ENCODE measurements at regions not wholly inside any gene's neighbourhood (a gene's known extent, or its start where the extent isn't known, plus 50 kb on each side); places are given as distances from the start of the nearest gene placed in this dataset.

DNA sequence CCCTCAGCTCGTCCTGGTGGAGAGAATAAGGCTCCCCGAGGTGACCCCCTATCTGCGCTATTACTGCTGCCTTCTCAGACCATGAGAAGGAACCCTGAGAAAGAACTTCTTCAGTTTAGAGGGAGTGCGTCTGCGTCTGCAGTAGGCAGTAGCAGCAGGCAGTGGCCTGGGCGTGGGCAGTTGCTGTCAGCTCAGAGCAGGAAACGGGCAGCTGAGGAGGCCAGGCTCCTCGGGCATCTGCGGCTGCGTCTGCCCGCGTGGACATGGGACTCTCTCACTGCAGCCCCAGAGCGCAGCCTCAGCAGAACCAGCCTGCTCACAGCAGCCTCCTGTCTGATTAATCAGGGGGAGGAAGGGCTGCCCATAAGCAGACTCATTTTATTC, 49.8 kb upstream of the FCN1 start:
- Histone ChIP-seq H3K36me3 (ENCODE audit: control insufficient read depth in 3 of 3, insufficient read depth in 3 of 3, low read length in 3 of 3) (no peaks in the 10 kb centered on the region), H3K4me1 (ENCODE audit: control insufficient read depth in 3 of 3, insufficient read depth in 3 of 3, low read length in 3 of 3) (no peaks in the 10 kb centered on the region), H3K27ac (ENCODE audit: low read depth, low read length) (no peak overlapping the region), H3K4me3 (ENCODE audit: low read length in 3 of 3) (no peak overlapping the region), H3K9me3 (ENCODE audit: control insufficient read depth in 3 of 3, low read length in 3 of 3) (no peaks in the 10 kb centered on the region), H3K27me3 (ENCODE audit: control insufficient read depth in 3 of 3, insufficient read depth in 3 of 3, low read length in 3 of 3) (peaks cover 51 to 67% (median 53%) of the 10 kb centered on the region in 3 donors), H3K9ac (ENCODE audit: low read depth in 1 of 3, low read length in 3 of 3) (no peak overlapping the region)

DNA sequence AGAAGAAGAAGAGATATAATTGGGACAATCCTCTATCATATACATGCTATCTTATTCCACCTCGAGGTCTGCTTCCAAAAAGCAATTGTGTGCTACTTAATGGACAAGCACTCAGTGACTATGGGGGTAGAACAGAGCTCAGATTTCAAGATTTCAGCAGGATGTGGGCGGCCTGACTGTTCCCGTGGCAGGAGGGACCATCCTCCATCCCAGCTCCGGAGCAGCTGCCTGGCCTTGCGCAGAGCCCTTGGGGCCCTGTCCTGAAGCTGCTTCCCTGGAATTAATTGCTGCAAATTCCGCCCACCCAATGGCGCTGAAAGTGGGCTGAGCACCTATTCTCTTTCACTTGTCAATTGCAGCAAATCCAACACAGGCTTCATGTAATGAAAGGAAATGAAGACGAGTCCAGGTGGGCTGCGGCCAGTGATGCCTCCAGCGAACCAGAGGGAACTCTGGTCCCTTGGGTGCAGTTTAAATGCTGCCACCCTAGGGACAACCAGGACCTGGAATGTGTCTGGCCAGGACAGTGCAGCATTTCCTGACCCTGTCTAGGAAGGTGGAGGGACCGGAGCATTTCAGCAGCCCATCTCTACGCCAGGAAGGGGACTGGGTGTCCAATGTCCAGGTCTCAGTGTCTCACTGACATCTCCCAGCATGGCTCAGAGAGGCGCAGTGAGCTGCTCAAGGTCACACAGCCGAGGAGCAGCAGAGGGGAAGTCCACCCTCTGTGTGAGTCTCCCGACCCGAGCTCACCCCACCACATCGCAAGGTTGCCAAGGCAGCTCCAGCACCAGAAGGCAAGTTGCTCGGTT, 50.5 kb upstream of the FCN1 start:
- Histone ChIP-seq H3K27ac (ENCODE audit: low read depth, low read length) (no peak overlapping the region), H3K9ac (ENCODE audit: low read depth in 1 of 3, low read length in 3 of 3) (no peak overlapping the region), H3K4me1 (ENCODE audit: control insufficient read depth in 3 of 3, insufficient read depth in 3 of 3, low read length in 3 of 3) (no peaks in the 10 kb centered on the region), H3K27me3 (ENCODE audit: control insufficient read depth in 3 of 3, insufficient read depth in 3 of 3, low read length in 3 of 3) (peaks cover 54 to 71% (median 56%) of the 10 kb centered on the region in 3 donors), H3K9me3 (ENCODE audit: control insufficient read depth in 3 of 3, low read length in 3 of 3) (no peaks in the 10 kb centered on the region), H3K4me3 (ENCODE audit: low read length in 3 of 3) (no peak overlapping the region), H3K36me3 (ENCODE audit: control insufficient read depth in 3 of 3, insufficient read depth in 3 of 3, low read length in 3 of 3) (no peaks in the 10 kb centered on the region)

DNA sequence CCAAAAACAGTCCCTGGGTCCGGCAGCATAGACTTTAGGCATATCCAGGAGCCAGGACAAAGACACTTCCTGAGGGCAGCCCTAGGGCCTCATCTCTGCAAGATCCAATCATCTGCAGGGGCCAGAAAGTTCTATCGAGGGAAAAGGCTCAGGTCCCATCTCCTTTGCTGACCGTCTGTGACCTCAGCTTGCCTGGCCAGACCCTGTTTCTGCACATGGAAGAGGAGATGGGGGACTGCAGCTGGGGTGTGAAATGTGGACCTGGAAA, 51.0 kb upstream of the FCN1 start:
- H3K27me3 ChIP-seq (ENCODE audit: control insufficient read depth in 3 of 3, insufficient read depth in 3 of 3, low read length in 3 of 3): peaks cover 55 to 71% (median 56%) of the 10 kb centered on the region in 3 donors
- no peak overlapping the region for H3K9ac ChIP-seq (ENCODE audit: low read depth in 1 of 3, low read length in 3 of 3)

DNA sequence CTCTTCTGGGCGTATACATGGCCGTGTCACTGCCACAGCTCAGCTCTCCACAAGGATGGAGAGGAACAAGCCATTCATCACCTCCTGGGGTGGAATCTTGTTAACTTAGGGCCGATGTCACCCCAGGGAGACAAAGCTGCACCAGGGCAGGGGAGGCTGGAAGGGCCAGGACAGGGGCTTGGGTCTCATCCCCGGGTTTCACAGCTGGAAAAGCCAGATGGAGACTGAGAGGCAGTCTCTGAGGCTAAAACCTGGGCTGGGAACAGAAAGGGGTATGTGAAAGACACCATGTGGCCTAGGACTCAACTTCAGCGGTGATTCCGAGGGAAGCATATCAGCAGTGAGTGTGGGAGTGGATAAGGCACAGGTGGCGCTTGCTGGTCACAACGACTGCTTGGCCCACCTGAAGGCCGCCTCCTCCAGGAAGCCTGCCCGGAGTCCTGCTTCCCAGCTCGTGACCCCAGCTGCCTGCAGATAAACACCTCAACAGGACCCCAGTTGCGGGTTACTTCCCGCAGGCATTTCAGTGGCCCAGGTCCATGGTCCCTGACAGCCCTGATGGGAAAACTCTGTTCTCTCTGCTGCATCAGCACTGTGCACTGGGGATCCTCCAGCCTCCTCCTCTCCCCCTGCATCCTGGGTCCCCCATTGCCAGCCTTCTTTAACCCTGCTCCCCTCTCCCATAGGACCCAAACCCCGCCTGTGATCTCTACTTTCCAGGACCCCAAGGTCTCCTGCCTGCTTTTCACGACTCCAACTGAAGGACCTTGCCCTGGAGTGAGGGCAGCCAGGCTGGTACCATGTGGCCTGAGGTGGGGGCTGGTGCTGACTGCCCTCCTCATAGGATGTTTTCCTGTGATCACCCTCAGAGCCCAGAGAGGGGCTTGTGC, 51.7 kb upstream of the FCN1 start:
- Histone ChIP-seq H3K27me3 (ENCODE audit: control insufficient read depth in 3 of 3, insufficient read depth in 3 of 3, low read length in 3 of 3) (peaks cover 50 to 65% (median 55%) of the 10 kb centered on the region in 3 donors), H3K27ac (ENCODE audit: low read depth, low read length) (no peak overlapping the region)

More for the DNA sequence above, 51.0 kb upstream of the FCN1 start:
- Histone ChIP-seq H3K4me3 (ENCODE audit: low read length in 3 of 3) (no peak overlapping the region), H3K4me1 (ENCODE audit: control insufficient read depth in 3 of 3, insufficient read depth in 3 of 3, low read length in 3 of 3) (no peaks in the 10 kb centered on the region), H3K27ac (ENCODE audit: low read depth, low read length) (no peak overlapping the region), H3K9me3 (ENCODE audit: control insufficient read depth in 3 of 3, low read length in 3 of 3) (no peaks in the 10 kb centered on the region), H3K36me3 (ENCODE audit: control insufficient read depth in 3 of 3, insufficient read depth in 3 of 3, low read length in 3 of 3) (no peaks in the 10 kb centered on the region)

DNA sequence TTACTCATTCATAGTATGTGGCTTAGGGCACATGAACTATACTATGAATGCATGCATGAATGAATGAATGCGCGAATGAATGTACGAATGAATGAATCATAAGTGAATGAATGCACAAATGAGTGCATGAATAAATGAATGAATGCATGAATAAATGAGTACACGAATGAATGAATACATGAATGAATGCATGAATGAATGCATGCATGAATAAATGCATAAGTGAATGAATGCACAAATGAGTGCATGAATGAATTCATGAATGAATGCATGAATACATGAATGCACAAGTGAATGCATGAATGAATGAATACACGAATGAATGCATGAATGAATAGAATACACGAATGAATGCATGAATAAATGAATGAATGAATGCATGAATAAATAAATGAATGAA, 52.5 kb upstream of the FCN1 start:
- Histone ChIP-seq H3K27me3 (ENCODE audit: control insufficient read depth in 3 of 3, insufficient read depth in 3 of 3, low read length in 3 of 3) (peaks cover 49 to 60% (median 55%) of the 10 kb centered on the region in 3 donors), H3K4me3 (ENCODE audit: low read length in 3 of 3) (no peak overlapping the region), H3K27ac (ENCODE audit: low read depth, low read length) (no peak overlapping the region), H3K9ac (ENCODE audit: low read depth in 1 of 3, low read length in 3 of 3) (no peak overlapping the region), H3K4me1 (ENCODE audit: control insufficient read depth in 3 of 3, insufficient read depth in 3 of 3, low read length in 3 of 3) (no peaks in the 10 kb centered on the region), H3K36me3 (ENCODE audit: control insufficient read depth in 3 of 3, insufficient read depth in 3 of 3, low read length in 3 of 3) (no peaks in the 10 kb centered on the region), H3K9me3 (ENCODE audit: control insufficient read depth in 3 of 3, low read length in 3 of 3) (no peaks in the 10 kb centered on the region)

More for the DNA sequence above, 51.7 kb upstream of the FCN1 start:
- Histone ChIP-seq H3K36me3 (ENCODE audit: control insufficient read depth in 3 of 3, insufficient read depth in 3 of 3, low read length in 3 of 3) (no peaks in the 10 kb centered on the region), H3K4me1 (ENCODE audit: control insufficient read depth in 3 of 3, insufficient read depth in 3 of 3, low read length in 3 of 3) (no peaks in the 10 kb centered on the region), H3K4me3 (ENCODE audit: low read length in 3 of 3) (no peak overlapping the region), H3K9ac (ENCODE audit: low read depth in 1 of 3, low read length in 3 of 3) (no peak overlapping the region), H3K9me3 (ENCODE audit: control insufficient read depth in 3 of 3, low read length in 3 of 3) (no peaks in the 10 kb centered on the region)

DNA sequence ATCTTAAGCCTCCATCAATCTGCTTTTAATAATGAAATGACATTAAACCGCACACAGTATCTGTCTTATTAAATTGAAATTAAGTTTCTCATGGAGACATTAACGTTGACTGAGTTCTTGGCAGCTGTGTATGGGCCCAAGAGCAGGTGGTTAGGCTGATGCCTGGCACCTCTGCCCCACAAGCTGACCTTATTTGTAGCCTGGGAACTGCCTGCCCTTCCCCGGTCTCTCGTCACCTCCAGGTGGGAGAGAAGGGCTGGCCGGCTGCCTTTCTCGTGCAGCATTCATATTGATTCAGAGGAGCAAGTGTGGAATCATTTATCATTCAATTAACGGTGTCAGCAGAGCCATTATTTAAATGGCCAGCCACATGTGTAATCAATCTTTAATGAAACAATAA, 53.0 kb upstream of the FCN1 start:
- Histone ChIP-seq H3K9ac (ENCODE audit: low read depth in 1 of 3, low read length in 3 of 3) (no peak overlapping the region), H3K27me3 (ENCODE audit: control insufficient read depth in 3 of 3, insufficient read depth in 3 of 3, low read length in 3 of 3) (peaks cover 49 to 58% (median 51%) of the 10 kb centered on the region in 3 donors), H3K4me1 (ENCODE audit: control insufficient read depth in 3 of 3, insufficient read depth in 3 of 3, low read length in 3 of 3) (no peaks in the 10 kb centered on the region), H3K4me3 (ENCODE audit: low read length in 3 of 3) (no peak overlapping the region), H3K27ac (ENCODE audit: low read depth, low read length) (no peak overlapping the region), H3K36me3 (ENCODE audit: control insufficient read depth in 3 of 3, insufficient read depth in 3 of 3, low read length in 3 of 3) (no peaks in the 10 kb centered on the region), H3K9me3 (ENCODE audit: control insufficient read depth in 3 of 3, low read length in 3 of 3) (no peaks in the 10 kb centered on the region)

DNA sequence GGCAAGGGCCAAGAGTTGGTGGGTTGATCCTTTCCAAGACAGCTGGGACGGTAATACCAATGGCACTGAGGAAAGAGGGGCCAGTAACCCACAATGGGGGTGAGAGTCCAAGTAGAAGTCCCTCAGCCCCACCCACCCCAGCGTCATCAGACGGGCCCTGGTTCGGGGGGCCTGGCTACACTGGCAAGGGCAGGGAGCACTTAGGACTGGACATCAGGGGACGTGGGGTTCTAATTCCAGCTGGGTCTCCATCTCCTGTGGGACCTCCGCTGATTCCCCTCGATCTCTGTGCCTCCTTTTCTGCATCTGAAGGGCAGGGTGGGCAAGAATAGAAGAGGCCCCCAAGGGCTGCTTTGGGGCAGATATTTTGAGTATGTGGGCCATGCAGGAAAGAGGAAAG, 53.5 kb upstream of the FCN1 start:
- Histone ChIP-seq H3K27me3 (ENCODE audit: control insufficient read depth in 3 of 3, insufficient read depth in 3 of 3, low read length in 3 of 3) (peaks cover 46 to 58% (median 48%) of the 10 kb centered on the region in 3 donors), H3K36me3 (ENCODE audit: control insufficient read depth in 3 of 3, insufficient read depth in 3 of 3, low read length in 3 of 3) (no peaks in the 10 kb centered on the region), H3K4me3 (ENCODE audit: low read length in 3 of 3) (no peak overlapping the region), H3K9me3 (ENCODE audit: control insufficient read depth in 3 of 3, low read length in 3 of 3) (no peaks in the 10 kb centered on the region), H3K27ac (ENCODE audit: low read depth, low read length) (no peak overlapping the region), H3K4me1 (ENCODE audit: control insufficient read depth in 3 of 3, insufficient read depth in 3 of 3, low read length in 3 of 3) (no peaks in the 10 kb centered on the region), H3K9ac (ENCODE audit: low read depth in 1 of 3, low read length in 3 of 3) (no peak overlapping the region)

DNA sequence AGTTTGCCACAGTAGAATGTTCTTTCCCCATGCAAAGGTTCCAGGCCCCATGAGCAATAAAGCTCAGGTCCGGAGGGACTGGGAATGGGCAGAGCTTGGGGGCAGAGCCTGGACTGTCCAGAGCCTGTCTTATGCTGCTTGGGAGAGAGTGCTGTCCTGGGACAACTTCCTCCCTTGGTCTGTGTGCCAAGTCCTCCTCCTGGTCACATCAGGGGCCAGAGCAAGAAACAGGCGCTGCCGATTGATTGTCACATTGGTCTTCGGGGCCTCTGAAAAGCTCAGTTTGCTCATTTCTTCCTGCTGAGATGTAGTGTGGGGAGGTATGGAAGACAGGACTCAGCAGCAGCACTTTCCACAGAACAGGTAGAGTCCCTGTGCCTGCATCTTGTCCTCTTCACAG, 54.0 kb upstream of the FCN1 start:
- H3K27me3 ChIP-seq (ENCODE audit: control insufficient read depth in 3 of 3, insufficient read depth in 3 of 3, low read length in 3 of 3): peaks cover 45 to 54% (median 46%) of the 10 kb centered on the region in 3 donors

DNA sequence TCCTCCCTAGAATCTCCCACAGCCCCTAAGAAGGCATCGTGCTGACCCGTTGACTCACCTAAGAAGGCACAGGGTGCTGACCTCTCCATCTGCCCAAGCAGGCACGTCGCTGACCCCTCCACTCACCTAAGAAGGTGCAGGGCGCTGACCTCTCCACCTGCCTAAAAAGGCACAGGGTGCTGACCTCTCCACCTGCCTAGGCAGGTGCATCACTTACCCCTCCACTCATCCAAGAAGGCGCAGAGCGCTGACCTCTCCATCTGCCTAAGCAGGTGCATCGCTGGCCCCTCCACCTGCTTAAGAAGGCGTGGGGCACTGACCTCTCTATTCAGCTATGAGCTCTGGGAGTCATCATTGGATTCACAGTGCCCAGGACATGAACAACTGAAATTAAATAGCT, 54.4 kb upstream of the FCN1 start:
- Histone ChIP-seq H3K4me3 (ENCODE audit: low read length in 3 of 3) (no peak overlapping the region), H3K9ac (ENCODE audit: low read depth in 1 of 3, low read length in 3 of 3) (no peak overlapping the region), H3K4me1 (ENCODE audit: control insufficient read depth in 3 of 3, insufficient read depth in 3 of 3, low read length in 3 of 3) (no peaks in the 10 kb centered on the region), H3K9me3 (ENCODE audit: control insufficient read depth in 3 of 3, low read length in 3 of 3) (no peaks in the 10 kb centered on the region), H3K27me3 (ENCODE audit: control insufficient read depth in 3 of 3, insufficient read depth in 3 of 3, low read length in 3 of 3) (peaks cover 45 to 49% (median 46%) of the 10 kb centered on the region in 3 donors), H3K27ac (ENCODE audit: low read depth, low read length) (no peak overlapping the region), H3K36me3 (ENCODE audit: control insufficient read depth in 3 of 3, insufficient read depth in 3 of 3, low read length in 3 of 3) (no peaks in the 10 kb centered on the region)

More for the DNA sequence above, 54.0 kb upstream of the FCN1 start:
- no peak overlapping the region for H3K4me3 ChIP-seq (ENCODE audit: low read length in 3 of 3)
- H3K27ac ChIP-seq (ENCODE audit: low read depth, low read length): no peak overlapping the region
- no peaks in the 10 kb centered on the region for H3K36me3 ChIP-seq (ENCODE audit: control insufficient read depth in 3 of 3, insufficient read depth in 3 of 3, low read length in 3 of 3)
- no peak overlapping the region for H3K9ac ChIP-seq (ENCODE audit: low read depth in 1 of 3, low read length in 3 of 3)
- no peaks in the 10 kb centered on the region for H3K4me1 ChIP-seq (ENCODE audit: control insufficient read depth in 3 of 3, insufficient read depth in 3 of 3, low read length in 3 of 3)
- H3K9me3 ChIP-seq (ENCODE audit: control insufficient read depth in 3 of 3, low read length in 3 of 3): no peaks in the 10 kb centered on the region

DNA sequence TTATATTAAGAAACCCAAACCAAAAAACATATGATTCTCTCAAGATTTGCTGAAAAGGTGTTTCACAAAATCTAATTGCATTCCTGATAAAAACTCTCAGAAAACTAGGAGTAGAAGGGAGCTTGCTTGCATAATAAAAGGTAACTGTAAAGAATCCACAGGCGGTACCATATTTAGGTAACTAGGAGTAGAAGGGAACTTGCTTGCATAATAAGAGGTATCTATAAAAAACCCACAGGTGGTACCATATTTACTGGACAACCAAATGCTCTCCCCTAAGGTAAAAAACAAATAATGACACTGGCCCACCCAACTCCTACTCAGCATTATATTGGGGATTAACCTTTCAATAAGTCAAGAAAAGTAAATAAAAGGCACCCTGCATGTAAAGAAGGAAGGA, 57.5 kb upstream of the FCN1 start:
- no peaks in the 10 kb centered on the region for H3K9me3 ChIP-seq (ENCODE audit: control insufficient read depth in 3 of 3, low read length in 3 of 3)
- H3K27me3 ChIP-seq (ENCODE audit: control insufficient read depth in 3 of 3, insufficient read depth in 3 of 3, low read length in 3 of 3): peaks cover 21 to 24% (median 23%) of the 10 kb centered on the region in 3 donors
- no peak overlapping the region for H3K9ac ChIP-seq (ENCODE audit: low read depth in 1 of 3, low read length in 3 of 3)
- H3K4me3 ChIP-seq (ENCODE audit: low read length in 3 of 3): no peak overlapping the region
- no peaks in the 10 kb centered on the region for H3K4me1 ChIP-seq (ENCODE audit: control insufficient read depth in 3 of 3, insufficient read depth in 3 of 3, low read length in 3 of 3)
- H3K36me3 ChIP-seq (ENCODE audit: control insufficient read depth in 3 of 3, insufficient read depth in 3 of 3, low read length in 3 of 3): no peaks in the 10 kb centered on the region
- no peak overlapping the region for H3K27ac ChIP-seq (ENCODE audit: low read depth, low read length)

All from skeletal muscle tissue (tissue), 3 donors.